Testis (tissue), 2 donors: ENCODE measurements at regions not wholly inside any gene's neighbourhood (a gene's known extent, or its start where the extent isn't known, plus 50 kb on each side); places are given as distances from the start of the nearest gene placed in this dataset.

ENCODE experiments used
- DNase-seq: peaks from one replicate; pipeline ENCODE4 v3.0.0-alpha.2; 2019
- H3K27ac ChIP-seq, 2 donors: fragments of 200-600 bp; sonication (generic); one replicate each; pipeline ENCODE4 v1.5.1; 2019
- H3K27me3 ChIP-seq: fragments of 200-600 bp; sonication (generic); one replicate; pipeline ENCODE4 v1.5.1; 2019
- H3K36me3 ChIP-seq: fragments of 200-600 bp; sonication (generic); one replicate; pipeline ENCODE4 v1.5.1; 2017; ENCODE audit warnings: low read depth; ENCODE audit errors: missing control alignments
- H3K4me1 ChIP-seq: fragments of 200-600 bp; sonication (generic); one replicate; pipeline ENCODE4 v1.5.1; 2019
- H3K4me3 ChIP-seq, 2 donors: fragments of 200-600 bp; sonication (generic); one replicate each; pipeline ENCODE4 v1.5.1; 2017 to 2019
- H3K9me3 ChIP-seq: fragments of 200-600 bp; sonication (generic); one replicate; pipeline ENCODE4 v1.5.1; 2017
- CTCF ChIP-seq, 3 experiments: fragments of 450-650 bp in 2 of 3; fragments of 200-600 bp in 1 of 3; sonication (generic) in 1 of 3; IDR thresholded peaks; one replicate each; pipeline ENCODE4 v1.5.1; 2016 to 2019; ENCODE audit warnings: antibody characterized with exemption in 3 of 3, mild to moderate bottlenecking in 2 of 3, moderate library complexity in 1 of 3
- POLR2A ChIP-seq: fragments of 450-650 bp; IDR thresholded peaks from one replicate; pipeline ENCODE4 v1.6.1; 2017; ENCODE audit warnings: antibody characterized with exemption, mild to moderate bottlenecking, moderate library complexity
- WGBS, 2 donors: methylation state at CpG; one replicate each; pipeline ENCODE4 v1.1.5; 2018; 5-methylcytosine and 5-hydroxymethylcytosine counted together
- intact Hi-C: fragments of 100-400 bp; cut with DNase I; formaldehyde crosslinking; loops from one replicate; pipeline ENCODE4 v1.15.1; 2023; ENCODE audit warnings: low total_unique reads

GRCh38 chr3:109852283-109852682 lies 514.9 kb upstream of the DPPA4 start:
- no peak for DNase-seq
- H3K27ac ChIP-seq = no peak overlapping the region
- 79 to 91% methylated on average over 3 of the region's 3 CpGs for WGBS, 2 donors
- H3K4me3 ChIP-seq = no peak overlapping the region
- no peaks in the 10 kb centered on the region for H3K4me1 ChIP-seq
- no peaks in the 10 kb centered on the region for H3K36me3 ChIP-seq
- H3K27me3 ChIP-seq = no peaks in the 10 kb centered on the region
- H3K9me3 ChIP-seq = no peaks in the 10 kb centered on the region
- intact Hi-C loops = no loop called here
- no peak for TF ChIP-seq CTCF (IDR thresholded peaks at IDR 0.05)
- TF ChIP-seq POLR2A = no peak

- DNase-seq = no peak
- no peak overlapping the region for H3K4me3 ChIP-seq
- H3K4me1 ChIP-seq = no peaks in the 10 kb centered on the region
- no peaks in the 10 kb centered on the region for H3K27me3 ChIP-seq
- no peak overlapping the region for H3K27ac ChIP-seq
- intact Hi-C loops = no loop called here
- WGBS, 2 donors = 34 to 55% methylated on average over 2 of the region's 2 CpGs
- no peak for TF ChIP-seq CTCF (IDR thresholded peaks at IDR 0.05)
- TF ChIP-seq POLR2A = no peak
- no peaks in the 10 kb centered on the region for H3K36me3 ChIP-seq
- no peaks in the 10 kb centered on the region for H3K9me3 ChIP-seq
Measured at GRCh38 chr3:109853077-109853731, 515.9 kb upstream of the DPPA4 start.

- H3K27me3 ChIP-seq = no peaks in the 10 kb centered on the region
- TF ChIP-seq POLR2A = no peak
- no peak for TF ChIP-seq CTCF (IDR thresholded peaks at IDR 0.05)
- no peak overlapping the region for H3K27ac ChIP-seq
- H3K4me1 ChIP-seq = no peaks in the 10 kb centered on the region
- intact Hi-C loops = no loop called here
- no peak overlapping the region for H3K4me3 ChIP-seq
- H3K9me3 ChIP-seq = no peaks in the 10 kb centered on the region
- no peak for DNase-seq
- WGBS, 2 donors = 90 to 94% methylated on average over 1 of the region's 1 CpG
- no peaks in the 10 kb centered on the region for H3K36me3 ChIP-seq
Measured at GRCh38 chr3:109863701-109864100, 526.4 kb upstream of the DPPA4 start.

GRCh38 chr3:109864452-109864851 lies 527.1 kb upstream of the DPPA4 start:
- no peaks in the 10 kb centered on the region for H3K9me3 ChIP-seq
- no peak overlapping the region for H3K4me3 ChIP-seq
- intact Hi-C loops = no loop called here
- no peaks in the 10 kb centered on the region for H3K27me3 ChIP-seq
- DNase-seq = no peak
- TF ChIP-seq POLR2A (no peak), CTCF (IDR thresholded peaks at IDR 0.05) (no peak)
- no peaks in the 10 kb centered on the region for H3K36me3 ChIP-seq
- no peaks in the 10 kb centered on the region for H3K4me1 ChIP-seq
- H3K27ac ChIP-seq = no peak overlapping the region

GRCh38 chr3:109869586-109869985 lies 532.2 kb upstream of the DPPA4 start:
- Histone ChIP-seq H3K4me3 (no peak overlapping the region), H3K27me3 (no peaks in the 10 kb centered on the region), H3K27ac (no peak overlapping the region), H3K36me3 (no peaks in the 10 kb centered on the region), H3K4me1 (no peaks in the 10 kb centered on the region), H3K9me3 (no peaks in the 10 kb centered on the region)
- TF ChIP-seq CTCF (IDR thresholded peaks at IDR 0.05) (no peak), POLR2A (no peak)
- no peak for DNase-seq
- intact Hi-C loops = no loop called here
